ENCODE measurements at regions not wholly inside any gene's neighbourhood (a gene's known extent, or its start where the extent isn't known, plus 50 kb on each side); places are given as distances from the start of the nearest gene placed in this dataset.

- H3K9me3 ChIP-seq: no peaks in the 10 kb centered on the region
- H3K4me3 ChIP-seq: no peak overlapping the region
- FAIRE-seq (no peak), ATAC-seq (no peak), DNase-seq (ENCODE audit: low read depth in 1 of 2, low spot score in 1 of 2) (no peak)
- TF ChIP-seq BCL3 (IDR thresholded peaks at IDR 0.05): no peak
- no peak for TF ChIP-seq SREBF2 (IDR thresholded peaks at IDR 0.05)
- no peak for TF ChIP-seq RARB (CRISPR knock-in tag; IDR thresholded peaks at IDR 0.05)
- TF ChIP-seq RFX5 (IDR thresholded peaks at IDR 0.05): no peak
- no peaks in the 10 kb centered on the region for H3K4me1 ChIP-seq
- ChIA-PET POLR2A (no interaction called here), CTCF (no interaction called here)
- no peak overlapping the region for H3K27ac ChIP-seq
- H3K4me2 ChIP-seq: no peak overlapping the region
- WGBS (ENCODE audit: missing lambda C conversion rate): 33% methylated on average over 10 of the region's 10 CpGs
Observed at GRCh38 chr11:37968148-37968547, 1370.1 kb upstream of the RAG2 start.

GRCh38 chr11:37967635-37968034 lies 1369.6 kb upstream of the RAG2 start:
- Histone ChIP-seq H3K4me2 (no peak overlapping the region), H3K4me1 (no peaks in the 10 kb centered on the region), H3K27ac (no peak overlapping the region), H3K9me3 (no peaks in the 10 kb centered on the region), H3K4me3 (no peak overlapping the region)
- 11% methylated on average over 9 of the region's 10 CpGs for whole genome bisulfite sequencing (ENCODE audit: missing lambda C conversion rate)
- FAIRE-seq (no peak), ATAC-seq (no peak), DNase-seq (ENCODE audit: low read depth in 1 of 2, low spot score in 1 of 2) (no peak)
- no peak for TF ChIP-seq JUNB (IDR thresholded peaks at IDR 0.05)
- no peak for TF ChIP-seq POLR2AphosphoS2 (conservative IDR thresholded peaks at IDR 0.05; ENCODE audit: low read length)
- TF ChIP-seq EHMT2 (IDR thresholded peaks at IDR 0.05; ENCODE audit: low read depth): no peak
- no peak for TF ChIP-seq CTCF (IDR thresholded peaks at IDR 0.05)
- TF ChIP-seq MAZ (IDR thresholded peaks at IDR 0.05; ENCODE audit: borderline replicate concordance, low read depth, low read length): no peak
- no peak for TF ChIP-seq TP53 (CRISPR knock-in tag; IDR thresholded peaks at IDR 0.05)
- TF ChIP-seq ZNF302 (CRISPR knock-in tag; IDR thresholded peaks at IDR 0.05): no peak
- TF ChIP-seq MAX (IDR thresholded peaks at IDR 0.05): no peak
- POLR2A ChIA-PET: no interaction called here
- CTCF ChIA-PET: no interaction called here

GRCh38 chr11:37963440-37963839 lies 1365.4 kb upstream of the RAG2 start:
- ATAC-seq: no peak
- POLR2A ChIA-PET: no interaction called here
- Histone ChIP-seq H3K4me1 (no peaks in the 10 kb centered on the region), H3K4me3 (no peak overlapping the region), H3K9me3 (no peaks in the 10 kb centered on the region), H3K27ac (no peak overlapping the region), H3K4me2 (no peak overlapping the region)
- FAIRE-seq: no peak
- 0% methylated on average over 2 of the region's 2 CpGs for WGBS (ENCODE audit: missing lambda C conversion rate)
- TF ChIP-seq ZC3H11A (IDR thresholded peaks at IDR 0.05): no peak
- TF ChIP-seq HOXB5 (CRISPR knock-in tag; IDR thresholded peaks at IDR 0.05): no peak
- TF ChIP-seq ATOH8 (CRISPR knock-in tag; IDR thresholded peaks at IDR 0.05; ENCODE audit: low read depth): no peak
- TF ChIP-seq JUN (IDR thresholded peaks at IDR 0.05): no peak
- TF ChIP-seq NPAS2 (CRISPR knock-in tag; IDR thresholded peaks at IDR 0.05; ENCODE audit: borderline replicate concordance): no peak
- no peak for TF ChIP-seq TFCP2L1 (CRISPR knock-in tag; IDR thresholded peaks at IDR 0.05)
- TF ChIP-seq EHMT2 (IDR thresholded peaks at IDR 0.05; ENCODE audit: low read depth): no peak
- no peak for TF ChIP-seq CBX8 (IDR thresholded peaks at IDR 0.05)
- no peak for TF ChIP-seq ZNF302 (CRISPR knock-in tag; IDR thresholded peaks at IDR 0.05)
- TF ChIP-seq EHF (CRISPR knock-in tag; IDR thresholded peaks at IDR 0.05): no peak
- TF ChIP-seq MYC (IDR thresholded peaks at IDR 0.05; ENCODE audit: borderline replicate concordance, low read length): no peak
- TF ChIP-seq BHLHE40 (IDR thresholded peaks at IDR 0.05; ENCODE audit: low read depth, low read length): no peak
- TF ChIP-seq CBX2 (IDR thresholded peaks at IDR 0.05; ENCODE audit: borderline replicate concordance, low read depth): no peak
- no peak for TF ChIP-seq RAD21 (conservative IDR thresholded peaks at IDR 0.05 in 1 of 2, IDR thresholded peaks at IDR 0.05 in 1 of 2)
- no peak for DNase-seq (ENCODE audit: low read depth in 1 of 2, low spot score in 1 of 2)
- CTCF ChIA-PET: no interaction called here
